GM12878 (cell line): ENCODE measurements at regions not wholly inside any gene's neighbourhood (a gene's known extent, or its start where the extent isn't known, plus 50 kb on each side); places are given as distances from the start of the nearest gene placed in this dataset.

Experiments used
- ASH2L ChIP-seq: fragments of 300-600, 200-600 bp; sonication (generic); IDR thresholded peaks from 2 replicates; pipeline ENCODE4 v1.6.1; 2017; ENCODE audit warnings: low read depth, mild to moderate bottlenecking, borderline replicate concordance
- ATF7 ChIP-seq: fragments of 450-650 bp; IDR thresholded peaks from 2 replicates; pipeline ENCODE4 v1.6.1; 2016; ENCODE audit warnings: low read depth, mild to moderate bottlenecking
- DPF2 ChIP-seq: fragments of 450-650 bp; IDR thresholded peaks from 2 replicates; pipeline ENCODE4 v1.6.1; 2017; ENCODE audit warnings: mild to moderate bottlenecking
- IKZF2 ChIP-seq, 2 experiments: fragments of 450-650 bp; IDR thresholded peaks; 2 replicates each; pipeline ENCODE4 v1.6.1; 2017; ENCODE audit warnings: mild to moderate bottlenecking in 2 of 2, moderate library complexity in 2 of 2
- MTA3 ChIP-seq: IDR thresholded peaks from 2 replicates; pipeline ENCODE4 v1.6.1; 2012; ENCODE audit warnings: low read length, inconsistent platforms, borderline replicate concordance
- PAX8 ChIP-seq: fragments of 450-650 bp; IDR thresholded peaks from 2 replicates; pipeline ENCODE4 v1.6.1; 2017; ENCODE audit warnings: mild to moderate bottlenecking, moderate library complexity
- TF ChIP-seq, protein P1 (sequence below): IDR thresholded peaks from 2 replicates; pipeline ENCODE4 v1.6.1; 2011; ENCODE audit warnings: low read depth, low read length, improper control_type of control experiment, borderline replicate concordance
- TF ChIP-seq, protein P2 (sequence below): fragments of 450-650 bp; IDR thresholded peaks from 2 replicates; pipeline ENCODE4 v1.6.1; 2017; ENCODE audit warnings: low read depth, mild to moderate bottlenecking, moderate library complexity
- TF ChIP-seq, protein P3 (sequence below): fragments of 450-650 bp; IDR thresholded peaks from 2 replicates; pipeline ENCODE4 v1.6.1; 2016; ENCODE audit warnings: mild to moderate bottlenecking

DNA sequence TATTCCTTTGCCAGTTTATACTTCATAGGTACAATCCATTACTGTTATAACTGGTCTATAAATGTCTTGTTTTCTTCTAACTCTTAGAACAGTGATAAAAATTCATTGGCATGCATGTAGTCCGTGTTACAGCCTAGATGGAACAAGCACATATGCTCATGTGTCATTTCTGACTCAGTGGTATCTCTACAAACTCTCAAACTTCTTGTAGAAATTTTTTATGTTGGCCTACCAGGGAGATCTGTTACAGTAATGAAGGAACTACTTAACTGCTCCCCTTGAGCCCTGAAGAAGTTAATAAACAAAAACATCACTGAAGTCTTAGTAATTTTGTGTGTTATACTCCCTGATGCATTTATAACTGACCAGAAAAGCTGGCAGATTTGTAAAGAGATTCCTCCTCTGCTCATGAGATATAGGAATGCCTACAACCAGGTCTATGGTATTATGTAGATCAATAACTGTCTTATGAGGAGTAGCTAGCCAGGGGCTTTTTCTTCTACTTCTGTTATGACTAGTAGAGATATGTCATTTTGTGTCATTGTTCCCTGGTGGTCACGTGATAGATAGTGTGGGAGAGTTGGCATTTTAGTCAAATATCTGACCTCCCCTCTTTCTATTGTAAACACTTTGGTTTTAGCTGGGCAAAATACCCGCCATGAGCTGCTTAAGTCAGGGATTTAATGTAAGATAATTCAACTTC lies 53.7 kb upstream of the FAAH2 start (continued):
- TF ChIP-seq, protein P1, sequence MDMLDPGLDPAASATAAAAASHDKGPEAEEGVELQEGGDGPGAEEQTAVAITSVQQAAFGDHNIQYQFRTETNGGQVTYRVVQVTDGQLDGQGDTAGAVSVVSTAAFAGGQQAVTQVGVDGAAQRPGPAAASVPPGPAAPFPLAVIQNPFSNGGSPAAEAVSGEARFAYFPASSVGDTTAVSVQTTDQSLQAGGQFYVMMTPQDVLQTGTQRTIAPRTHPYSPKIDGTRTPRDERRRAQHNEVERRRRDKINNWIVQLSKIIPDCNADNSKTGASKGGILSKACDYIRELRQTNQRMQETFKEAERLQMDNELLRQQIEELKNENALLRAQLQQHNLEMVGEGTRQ, result peak; percentile 41; the same call in 1 of the 2 replicates
- TF ChIP-seq MTA3, result no peak
- 0 out of 4 replicates have a peak, but pooled peaks of 1 of the 2 experiments have one; percentile 11 for TF ChIP-seq IKZF2 (IDR thresholded peaks at IDR 0.05)
- no peak for TF ChIP-seq ASH2L
- no peak for TF ChIP-seq PAX8
- TF ChIP-seq, protein P2, sequence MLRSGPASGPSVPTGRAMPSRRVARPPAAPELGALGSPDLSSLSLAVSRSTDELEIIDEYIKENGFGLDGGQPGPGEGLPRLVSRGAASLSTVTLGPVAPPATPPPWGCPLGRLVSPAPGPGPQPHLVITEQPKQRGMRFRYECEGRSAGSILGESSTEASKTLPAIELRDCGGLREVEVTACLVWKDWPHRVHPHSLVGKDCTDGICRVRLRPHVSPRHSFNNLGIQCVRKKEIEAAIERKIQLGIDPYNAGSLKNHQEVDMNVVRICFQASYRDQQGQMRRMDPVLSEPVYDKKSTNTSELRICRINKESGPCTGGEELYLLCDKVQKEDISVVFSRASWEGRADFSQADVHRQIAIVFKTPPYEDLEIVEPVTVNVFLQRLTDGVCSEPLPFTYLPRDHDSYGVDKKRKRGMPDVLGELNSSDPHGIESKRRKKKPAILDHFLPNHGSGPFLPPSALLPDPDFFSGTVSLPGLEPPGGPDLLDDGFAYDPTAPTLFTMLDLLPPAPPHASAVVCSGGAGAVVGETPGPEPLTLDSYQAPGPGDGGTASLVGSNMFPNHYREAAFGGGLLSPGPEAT, result peak; percentile 56; the same call in 1 of the 2 replicates
- 0 out of 2 replicates have a peak, but pooled peaks have one; percentile 29 for TF ChIP-seq DPF2
- TF ChIP-seq, protein P3, sequence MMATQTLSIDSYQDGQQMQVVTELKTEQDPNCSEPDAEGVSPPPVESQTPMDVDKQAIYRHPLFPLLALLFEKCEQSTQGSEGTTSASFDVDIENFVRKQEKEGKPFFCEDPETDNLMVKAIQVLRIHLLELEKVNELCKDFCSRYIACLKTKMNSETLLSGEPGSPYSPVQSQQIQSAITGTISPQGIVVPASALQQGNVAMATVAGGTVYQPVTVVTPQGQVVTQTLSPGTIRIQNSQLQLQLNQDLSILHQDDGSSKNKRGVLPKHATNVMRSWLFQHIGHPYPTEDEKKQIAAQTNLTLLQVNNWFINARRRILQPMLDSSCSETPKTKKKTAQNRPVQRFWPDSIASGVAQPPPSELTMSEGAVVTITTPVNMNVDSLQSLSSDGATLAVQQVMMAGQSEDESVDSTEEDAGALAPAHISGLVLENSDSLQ, result no peak
- TF ChIP-seq ATF7, result peak; percentile 59; the same call in 1 of the 2 replicates
